ENCODE measurements at regions not wholly inside any gene's neighbourhood (a gene's known extent, or its start where the extent isn't known, plus 50 kb on each side); places are given as distances from the start of the nearest gene placed in this dataset.

DNA sequence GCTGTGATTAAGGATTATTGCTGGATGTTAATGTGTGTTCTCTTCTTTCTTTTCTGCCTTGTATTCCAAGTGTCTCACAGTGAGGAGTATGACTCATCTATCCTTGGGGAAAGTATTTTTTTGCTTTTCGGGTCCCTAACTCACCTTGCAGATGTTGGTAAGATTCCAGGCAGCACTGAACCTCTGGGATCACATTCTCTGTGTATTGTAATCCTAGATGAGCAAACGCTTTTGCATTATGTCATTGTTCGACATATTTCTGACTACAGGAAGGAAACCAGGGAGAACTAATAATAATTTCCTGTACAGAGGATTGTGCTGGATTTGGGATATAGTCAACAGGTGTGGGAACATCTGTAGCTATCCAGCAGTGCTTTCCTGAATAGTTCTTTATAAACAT lies 246.1 kb upstream of the TUT7 start:
- no peak overlapping the region for H3K27ac ChIP-seq
- POLR2A ChIA-PET (ENCODE audit: low non-redundant PET), result no interaction called here
- DNase-seq (ENCODE audit: low spot score), result peak; percentile 64
- TF ChIP-seq, protein P1, sequence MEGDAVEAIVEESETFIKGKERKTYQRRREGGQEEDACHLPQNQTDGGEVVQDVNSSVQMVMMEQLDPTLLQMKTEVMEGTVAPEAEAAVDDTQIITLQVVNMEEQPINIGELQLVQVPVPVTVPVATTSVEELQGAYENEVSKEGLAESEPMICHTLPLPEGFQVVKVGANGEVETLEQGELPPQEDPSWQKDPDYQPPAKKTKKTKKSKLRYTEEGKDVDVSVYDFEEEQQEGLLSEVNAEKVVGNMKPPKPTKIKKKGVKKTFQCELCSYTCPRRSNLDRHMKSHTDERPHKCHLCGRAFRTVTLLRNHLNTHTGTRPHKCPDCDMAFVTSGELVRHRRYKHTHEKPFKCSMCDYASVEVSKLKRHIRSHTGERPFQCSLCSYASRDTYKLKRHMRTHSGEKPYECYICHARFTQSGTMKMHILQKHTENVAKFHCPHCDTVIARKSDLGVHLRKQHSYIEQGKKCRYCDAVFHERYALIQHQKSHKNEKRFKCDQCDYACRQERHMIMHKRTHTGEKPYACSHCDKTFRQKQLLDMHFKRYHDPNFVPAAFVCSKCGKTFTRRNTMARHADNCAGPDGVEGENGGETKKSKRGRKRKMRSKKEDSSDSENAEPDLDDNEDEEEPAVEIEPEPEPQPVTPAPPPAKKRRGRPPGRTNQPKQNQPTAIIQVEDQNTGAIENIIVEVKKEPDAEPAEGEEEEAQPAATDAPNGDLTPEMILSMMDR (conservative IDR thresholded peaks at IDR 0.05; ENCODE audit: low read depth), result no peak
- CTCF ChIA-PET, result interaction anchor here (0.7 kb wide), 1 partner anchor 99 kb away, joined by 4 read pairs; no protein-coding TSS in a partner anchor

DNA sequence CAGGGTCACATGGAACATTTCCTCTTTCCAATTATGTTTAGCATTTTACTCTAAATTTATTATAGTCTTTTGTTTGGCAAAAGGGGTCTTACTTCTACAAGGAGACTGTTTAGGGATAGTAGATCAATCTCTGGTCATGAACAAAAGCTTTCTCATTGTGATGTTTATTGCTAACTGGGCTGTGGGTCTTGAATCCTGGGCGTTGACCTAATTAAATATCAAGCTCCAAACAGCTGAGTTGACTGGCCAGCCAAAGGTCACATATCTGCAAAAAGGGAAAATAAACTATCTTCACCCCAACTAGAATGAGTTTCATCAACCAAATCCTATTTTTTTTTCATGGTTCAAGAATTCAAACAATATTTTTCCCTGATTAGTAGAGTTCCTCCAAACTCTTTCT lies 245.4 kb upstream of the TUT7 start:
- POLR2A ChIA-PET (ENCODE audit: low non-redundant PET), result no interaction called here
- CTCF ChIA-PET, result interaction anchor here (0.7 kb wide), 1 partner anchor 98 kb away, joined by 4 read pairs; no protein-coding TSS in a partner anchor
- TF ChIP-seq, protein P1 (conservative IDR thresholded peaks at IDR 0.05; ENCODE audit: low read depth), result no peak
- H3K27ac ChIP-seq, result no peak overlapping the region
- DNase-seq (ENCODE audit: low spot score), result no peak

DNA sequence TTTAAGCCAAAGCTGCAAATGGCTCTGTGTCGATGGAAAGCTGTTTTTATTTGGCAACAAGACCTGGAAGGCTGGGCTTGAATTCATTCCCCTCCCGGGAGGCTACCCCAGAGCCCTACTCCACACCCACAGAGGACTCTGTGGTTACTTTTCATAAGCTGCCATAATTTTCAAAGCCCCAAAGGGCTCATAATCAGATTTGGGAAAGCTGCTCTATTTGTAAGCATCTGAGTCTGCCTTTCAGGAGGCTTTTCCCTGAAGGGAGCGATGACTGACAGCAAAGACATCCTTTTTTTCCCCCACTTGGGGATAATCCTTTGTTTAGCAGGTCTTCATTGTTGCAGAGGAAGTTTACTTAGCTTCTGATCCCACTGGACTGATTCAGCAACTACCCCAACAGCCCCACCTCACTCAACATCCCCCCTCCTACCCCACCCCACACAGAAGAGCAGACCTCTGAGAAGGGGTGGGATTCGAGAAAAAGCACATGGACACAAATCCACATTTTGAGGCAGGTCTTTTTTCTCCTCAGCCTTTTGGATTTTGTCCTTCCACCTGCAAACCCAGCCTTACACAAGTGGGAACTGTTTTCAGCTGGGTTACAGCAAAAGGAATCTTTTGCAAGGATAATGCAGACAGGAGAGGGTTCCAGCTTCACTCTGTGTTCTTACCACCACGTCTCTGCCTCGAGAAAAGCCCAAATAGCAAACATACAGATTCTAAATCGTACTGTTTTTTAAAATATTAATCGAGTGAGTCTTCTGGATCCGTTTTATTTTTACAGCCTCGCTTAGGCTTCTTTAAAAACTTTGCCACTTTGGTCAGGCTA lies 244.4 kb upstream of the TUT7 start:
- no peak for DNase-seq (ENCODE audit: low spot score)
- TF ChIP-seq, protein P1 (conservative IDR thresholded peaks at IDR 0.05; ENCODE audit: low read depth), result no peak
- ChIA-PET POLR2A (ENCODE audit: low non-redundant PET) (no interaction called here), CTCF (no interaction called here)
- no peak overlapping the region for H3K27ac ChIP-seq

DNA sequence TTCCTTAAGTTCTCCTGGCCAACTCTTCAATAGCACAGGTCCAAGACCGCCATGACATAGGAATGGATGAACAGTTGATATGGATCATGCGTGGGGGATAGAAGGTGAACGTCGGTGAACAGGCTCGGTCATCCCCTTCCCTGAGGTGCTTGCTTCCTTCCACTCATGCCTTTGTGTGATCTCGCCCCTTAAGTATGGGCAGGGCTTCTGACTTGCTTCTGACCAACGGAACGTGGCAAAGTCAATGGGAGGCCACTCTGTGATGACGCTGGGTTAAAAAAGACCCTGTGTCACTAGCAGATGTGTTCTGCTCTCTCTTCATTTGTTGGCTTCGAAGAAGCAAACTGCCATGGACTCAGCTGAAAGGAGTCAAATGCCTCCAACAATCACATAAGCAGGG lies 240.5 kb upstream of the TUT7 start:
- DNase-seq (ENCODE audit: low spot score), result no peak
- CTCF ChIA-PET, result no interaction called here
- POLR2A ChIA-PET (ENCODE audit: low non-redundant PET), result no interaction called here
- TF ChIP-seq, protein P1 (conservative IDR thresholded peaks at IDR 0.05; ENCODE audit: low read depth), result no peak
- no peak overlapping the region for H3K27ac ChIP-seq

DNA sequence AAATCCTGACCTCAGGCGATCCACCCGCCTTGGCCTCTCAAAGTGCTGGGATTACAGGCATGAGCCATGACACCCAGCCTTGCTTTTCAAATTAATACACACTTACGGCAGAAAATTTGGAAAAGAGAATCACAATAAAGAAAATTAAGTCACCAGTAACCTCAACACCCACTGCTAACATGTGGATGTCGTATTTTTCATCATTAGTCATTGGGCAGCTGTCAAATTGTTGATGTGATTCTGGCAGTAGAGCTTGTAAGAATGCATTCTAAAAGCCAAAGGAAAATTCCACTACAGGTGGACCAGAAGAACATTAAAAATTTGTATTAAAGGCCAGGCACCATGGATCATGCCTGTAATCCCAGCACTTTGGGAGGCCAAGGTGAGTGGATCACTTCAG lies 237.3 kb upstream of the TUT7 start:
- DNase-seq (ENCODE audit: low spot score), result no peak
- TF ChIP-seq, protein P1 (conservative IDR thresholded peaks at IDR 0.05; ENCODE audit: low read depth), result no peak
- POLR2A ChIA-PET (ENCODE audit: low non-redundant PET), result no interaction called here
- no peak overlapping the region for H3K27ac ChIP-seq
- CTCF ChIA-PET, result no interaction called here

DNA sequence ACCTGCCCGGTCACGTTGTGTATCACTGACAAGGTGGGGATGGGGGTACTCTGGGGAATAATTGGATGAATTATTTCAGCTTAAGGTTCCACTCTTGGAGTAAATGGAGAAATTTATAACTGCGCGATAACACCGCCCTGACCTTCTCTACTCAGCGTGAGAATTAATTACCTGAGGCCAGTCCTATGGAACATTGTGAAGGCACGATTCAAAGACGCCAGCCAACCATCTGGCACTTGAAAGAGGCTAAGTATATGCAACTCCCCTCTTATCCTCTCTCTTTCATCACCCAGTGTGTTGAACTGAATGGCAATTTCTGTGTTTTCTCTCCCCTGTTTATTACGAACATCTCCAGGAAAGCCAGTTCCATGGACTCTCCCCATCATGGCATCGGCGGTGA lies 235.5 kb upstream of the TUT7 start:
- TF ChIP-seq, protein P1 (conservative IDR thresholded peaks at IDR 0.05; ENCODE audit: low read depth), result no peak
- ChIA-PET POLR2A (ENCODE audit: low non-redundant PET) (no interaction called here), CTCF (no interaction called here)
- no peak for DNase-seq (ENCODE audit: low spot score)
- H3K27ac ChIP-seq, result no peak overlapping the region

Measured in RWPE1 (cell line).